IPS-NIHi7 (cell line): ENCODE measurements at regions not wholly inside any gene's neighbourhood (a gene's known extent, or its start where the extent isn't known, plus 50 kb on each side); places are given as distances from the start of the nearest gene placed in this dataset.
"Not testable (repeated sequence)": the region's sequence is repeated elsewhere in the genome, so short reads cannot be mapped to it uniquely, and the experiment has no call there.

Experiments
- DNase-seq: peaks from one replicate; pipeline ENCODE4 v3.0.0; 2012; ENCODE audit warnings: mixed read lengths; ENCODE audit errors: extremely low spot score

- no peak for DNase-seq
Measured at GRCh38 chr15:20368974-20369373, 172.6 kb downstream of the GOLGA6L6 start.

- DNase-seq = no peak
Measured at GRCh38 chr15:20367093-20367492, 174.5 kb downstream of the GOLGA6L6 start.

GRCh38 chr15:20363591-20363990 is 178.0 kb downstream of the GOLGA6L6 start:
- DNase-seq = not testable (repeated sequence)

- DNase-seq = no peak
Measured at GRCh38 chr15:20361091-20361490, 180.5 kb downstream of the GOLGA6L6 start.

GRCh38 chr15:20358779-20359414 is 182.7 kb downstream of the GOLGA6L6 start:
- no peak for DNase-seq

- DNase-seq = no peak
Measured at GRCh38 chr15:20358066-20358778, 183.4 kb downstream of the GOLGA6L6 start.

GRCh38 chr15:20357481-20358065 is 184.0 kb downstream of the GOLGA6L6 start:
- peak; percentile 3 for DNase-seq

GRCh38 chr15:20356911-20357480 is 184.6 kb downstream of the GOLGA6L6 start:
- DNase-seq = peak; percentile 7

GRCh38 chr15:20356444-20356910 is 185.1 kb downstream of the GOLGA6L6 start:
- DNase-seq = peak; percentile 54

- peak; percentile 7 for DNase-seq
Measured at GRCh38 chr15:20355256-20355868, 186.2 kb downstream of the GOLGA6L6 start.

GRCh38 chr15:20354884-20355223 is 186.7 kb downstream of the GOLGA6L6 start:
- not testable (repeated sequence) for DNase-seq

GRCh38 chr15:20353966-20354883 is 187.4 kb downstream of the GOLGA6L6 start:
- peak; percentile 6 for DNase-seq

GRCh38 chr15:20352241-20353200 is 189.1 kb downstream of the GOLGA6L6 start:
- no peak for DNase-seq

GRCh38 chr15:20351448-20351971 is 190.1 kb downstream of the GOLGA6L6 start:
- DNase-seq = no peak

- DNase-seq = no peak
Measured at GRCh38 chr15:20349774-20350498, 191.7 kb downstream of the GOLGA6L6 start.

GRCh38 chr15:20348900-20349773 is 192.5 kb downstream of the GOLGA6L6 start:
- no peak for DNase-seq

- DNase-seq = no peak
Measured at GRCh38 chr15:20348291-20348899, 193.2 kb downstream of the GOLGA6L6 start.
